Esophagus squamous epithelium (tissue), 5 donors: ENCODE measurements at regions not wholly inside any gene's neighbourhood (a gene's known extent, or its start where the extent isn't known, plus 50 kb on each side); places are given as distances from the start of the nearest gene placed in this dataset.

Experiments used
- DNase-seq: peaks from one replicate; lab custom pipeline; 2025; lab: John Stamatoyannopoulos, UW
- H3K27ac ChIP-seq, 4 donors: fragments of 200-600 bp; sonication (generic); one replicate each; pipeline ENCODE4 v1.5.1; 2016 to 2019; ENCODE audit warnings: mild to moderate bottlenecking in 1 of 4
- H3K27me3 ChIP-seq, 4 donors: fragments of 200-600 bp; sonication (generic); 1 replicate in 3 of 4; 2 replicates in 1 of 4; pipeline versions ENCODE4 v1.5.1 to v1.6.0; 2017 to 2021; ENCODE audit warnings: antibody characterized with exemption in 1 of 4
- H3K36me3 ChIP-seq, 3 donors: fragments of 200-600 bp; sonication (generic); one replicate each; pipeline ENCODE4 v1.5.1; 2016 to 2019
- H3K4me1 ChIP-seq, 3 donors: fragments of 200-600 bp; sonication (generic); one replicate each; pipeline ENCODE4 v1.5.1; 2017 to 2019
- H3K4me3 ChIP-seq, 4 donors: fragments of 200-600 bp; sonication (generic); 1 replicate in 3 of 4; 2 replicates in 1 of 4; pipeline ENCODE4 v1.5.1; 2016 to 2019; ENCODE audit warnings: mild to moderate bottlenecking in 2 of 4, moderate library complexity in 1 of 4
- H3K9me3 ChIP-seq, 3 donors: fragments of 200-600 bp; sonication (generic); one replicate each; pipeline ENCODE4 v1.5.1; 2016 to 2019
- CTCF ChIP-seq, 6 experiments: fragments of 450-650 bp in 4 of 6; fragments of 200-600 bp in 2 of 6; sonication (generic) in 2 of 6; IDR thresholded peaks; one replicate each; pipeline ENCODE4 v1.5.1; 2016 to 2019; ENCODE audit warnings: antibody characterized with exemption in 6 of 6, mild to moderate bottlenecking in 4 of 6, moderate library complexity in 4 of 6
- POLR2A ChIP-seq, 4 donors: fragments of 450-650 bp; IDR thresholded peaks; one replicate each; pipeline ENCODE4 v1.6.1; 2017; ENCODE audit warnings: antibody characterized with exemption in 4 of 4, mild to moderate bottlenecking in 4 of 4, moderate library complexity in 3 of 4
- WGBS, 2 donors: methylation state at CpG; one replicate each; pipeline ENCODE4 v1.1.5; 2018; 5-methylcytosine and 5-hydroxymethylcytosine counted together
- intact Hi-C: fragments of 100-400 bp; cut with DNase I; formaldehyde crosslinking; loops from one replicate; pipeline ENCODE4 v1.15.0; 2022
- small RNA-seq, 4 donors: library from RNA; depleted of rRNA; stranded (forward); fragments of <200 nt; gene quantifications; one replicate each; pipeline ENCODE3, GENCODE V24; 2016
- donor health status: DM: yes; HTN: yes; CAD: no.

- TF ChIP-seq POLR2A (IDR thresholded peaks at IDR 0.05) (no peak), CTCF (IDR thresholded peaks at IDR 0.05) (no peak)
- no peak for DNase-seq
- intact Hi-C loops = no loop called here
- 15 to 22% methylated on average over 1 of the region's 1 CpG for WGBS, 2 donors
- no peaks in the 10 kb centered on the region for H3K4me1 ChIP-seq
- no peak overlapping the region for H3K4me3 ChIP-seq
- no peaks in the 10 kb centered on the region for H3K36me3 ChIP-seq
- H3K27ac ChIP-seq = no peak overlapping the region
- H3K9me3 ChIP-seq = no peaks in the 10 kb centered on the region
- H3K27me3 ChIP-seq = no peaks in the 10 kb centered on the region
These were observed 55.1 kb upstream of the FBXL4 start for GRCh38 chr6:99002831-99003230.

DNA sequence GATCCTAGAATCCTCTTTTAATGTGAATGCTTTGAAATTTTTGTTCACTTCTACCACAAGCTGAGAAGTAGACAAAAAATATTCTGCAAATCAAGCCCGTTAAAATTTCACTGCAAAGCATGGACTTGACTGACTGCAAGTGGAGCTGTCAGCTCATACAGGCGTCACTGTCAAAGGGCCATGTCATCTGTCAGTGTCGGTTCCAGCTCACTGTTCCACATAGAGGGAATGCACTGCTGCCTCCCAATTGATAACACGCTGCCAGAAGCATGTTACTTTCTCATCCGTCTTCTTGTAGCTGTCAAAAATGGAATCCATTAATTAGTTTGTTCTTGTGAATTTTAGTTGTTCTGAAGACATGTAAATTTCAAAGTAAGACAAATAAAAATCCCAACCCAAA is 50.4 kb upstream of the FBXL4 start:
- Histone ChIP-seq H3K4me3 (no peak overlapping the region), H3K27me3 (peaks cover 0 to 5% (median 0%) of the 10 kb centered on the region in 4 donors), H3K27ac (no peak overlapping the region), H3K36me3 (no peaks in the 10 kb centered on the region), H3K4me1 (no peaks in the 10 kb centered on the region), H3K9me3 (no peaks in the 10 kb centered on the region)
- intact Hi-C loops = no loop called here
- 68 to 75% methylated on average over 5 of the region's 5 CpGs for WGBS, 2 donors
- TF ChIP-seq CTCF (IDR thresholded peaks at IDR 0.05) (no peak), POLR2A (IDR thresholded peaks at IDR 0.05) (no peak)
- no peak for DNase-seq

Small RNA genes lying in the stretch of these regions (small RNA-seq; reads per million reads assigned to genes)
- 0 reads per million in 4 donors for gene MIR548AI
